ENCODE measurements at regions not wholly inside any gene's neighbourhood (a gene's known extent, or its start where the extent isn't known, plus 50 kb on each side); places are given as distances from the start of the nearest gene placed in this dataset.

GRCh38 chr13:74769333-74769732 is 635.1 kb upstream of the KLF12 start:
- Histone ChIP-seq H2AFZ (ENCODE audit: low read length) (no peak overlapping the region), H3K4me1 (ENCODE audit: low read length) (no peaks in the 10 kb centered on the region), H4K20me1 (ENCODE audit: insufficient read depth, low read length) (no peaks in the 10 kb centered on the region), H3K36me3 (replicated peaks; ENCODE audit: insufficient read depth, low read length) (no peaks in the 10 kb centered on the region), H3K79me2 (ENCODE audit: low read length) (no peaks in the 10 kb centered on the region), H3K27ac (ENCODE audit: low read length) (no peak overlapping the region), H3K4me2 (ENCODE audit: low read depth, low read length) (no peak overlapping the region), H3F3A (ENCODE audit: insufficient read depth, low read length) (no peaks in the 10 kb centered on the region), H3K9ac (ENCODE audit: low read length) (no peak overlapping the region), H3K27me3 (replicated peaks; ENCODE audit: insufficient read depth, low read length) (no peaks in the 10 kb centered on the region), H3K4me3 (ENCODE audit: low read length) (no peak overlapping the region), H3K9me2 (replicated peaks; ENCODE audit: insufficient read depth, low read length) (no peaks in the 10 kb centered on the region), H3K9me3 (replicated peaks; ENCODE audit: insufficient read depth, low read length) (no peaks in the 10 kb centered on the region)
- no peak for TF ChIP-seq EZH2phosphoT487 (IDR thresholded peaks at IDR 0.05; ENCODE audit: low read length)
- TF ChIP-seq, protein P1, sequence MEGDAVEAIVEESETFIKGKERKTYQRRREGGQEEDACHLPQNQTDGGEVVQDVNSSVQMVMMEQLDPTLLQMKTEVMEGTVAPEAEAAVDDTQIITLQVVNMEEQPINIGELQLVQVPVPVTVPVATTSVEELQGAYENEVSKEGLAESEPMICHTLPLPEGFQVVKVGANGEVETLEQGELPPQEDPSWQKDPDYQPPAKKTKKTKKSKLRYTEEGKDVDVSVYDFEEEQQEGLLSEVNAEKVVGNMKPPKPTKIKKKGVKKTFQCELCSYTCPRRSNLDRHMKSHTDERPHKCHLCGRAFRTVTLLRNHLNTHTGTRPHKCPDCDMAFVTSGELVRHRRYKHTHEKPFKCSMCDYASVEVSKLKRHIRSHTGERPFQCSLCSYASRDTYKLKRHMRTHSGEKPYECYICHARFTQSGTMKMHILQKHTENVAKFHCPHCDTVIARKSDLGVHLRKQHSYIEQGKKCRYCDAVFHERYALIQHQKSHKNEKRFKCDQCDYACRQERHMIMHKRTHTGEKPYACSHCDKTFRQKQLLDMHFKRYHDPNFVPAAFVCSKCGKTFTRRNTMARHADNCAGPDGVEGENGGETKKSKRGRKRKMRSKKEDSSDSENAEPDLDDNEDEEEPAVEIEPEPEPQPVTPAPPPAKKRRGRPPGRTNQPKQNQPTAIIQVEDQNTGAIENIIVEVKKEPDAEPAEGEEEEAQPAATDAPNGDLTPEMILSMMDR (IDR thresholded peaks at IDR 0.05; ENCODE audit: low read length) = no peak
- TF ChIP-seq EZH2 (optimal IDR thresholded peaks at IDR 0.05; ENCODE audit: low read depth, low read length) = no peak
- no peak for DNase-seq

- H4K20me1 ChIP-seq (ENCODE audit: insufficient read depth, low read length) = no peaks in the 10 kb centered on the region
- no peak overlapping the region for H3K9ac ChIP-seq (ENCODE audit: low read length)
- no peak overlapping the region for H3K4me3 ChIP-seq (ENCODE audit: low read length)
- no peaks in the 10 kb centered on the region for H3K79me2 ChIP-seq (ENCODE audit: low read length)
- H3K27ac ChIP-seq (ENCODE audit: low read length) = no peak overlapping the region
- H3K9me3 ChIP-seq (replicated peaks; ENCODE audit: insufficient read depth, low read length) = no peaks in the 10 kb centered on the region
- H3K27me3 ChIP-seq (replicated peaks; ENCODE audit: insufficient read depth, low read length) = no peaks in the 10 kb centered on the region
- TF ChIP-seq EZH2 (optimal IDR thresholded peaks at IDR 0.05; ENCODE audit: low read depth, low read length) (no peak), EZH2phosphoT487 (IDR thresholded peaks at IDR 0.05; ENCODE audit: low read length) (no peak)
- TF ChIP-seq, protein P1 (IDR thresholded peaks at IDR 0.05; ENCODE audit: low read length) = no peak
- H2AFZ ChIP-seq (ENCODE audit: low read length) = no peak overlapping the region
- no peaks in the 10 kb centered on the region for H3K36me3 ChIP-seq (replicated peaks; ENCODE audit: insufficient read depth, low read length)
- no peak overlapping the region for H3K4me2 ChIP-seq (ENCODE audit: low read depth, low read length)
- no peaks in the 10 kb centered on the region for H3K9me2 ChIP-seq (replicated peaks; ENCODE audit: insufficient read depth, low read length)
- no peak for DNase-seq
- H3K4me1 ChIP-seq (ENCODE audit: low read length) = no peaks in the 10 kb centered on the region
- no peaks in the 10 kb centered on the region for H3F3A ChIP-seq (ENCODE audit: insufficient read depth, low read length)
Observed at GRCh38 chr13:74768521-74769085, 634.4 kb upstream of the KLF12 start.

GRCh38 chr13:74767050-74767449 is 632.8 kb upstream of the KLF12 start:
- no peak overlapping the region for H3K4me3 ChIP-seq (ENCODE audit: low read length)
- no peaks in the 10 kb centered on the region for H4K20me1 ChIP-seq (ENCODE audit: insufficient read depth, low read length)
- no peaks in the 10 kb centered on the region for H3F3A ChIP-seq (ENCODE audit: insufficient read depth, low read length)
- TF ChIP-seq EZH2 (optimal IDR thresholded peaks at IDR 0.05; ENCODE audit: low read depth, low read length) = no peak
- TF ChIP-seq, protein P1 (IDR thresholded peaks at IDR 0.05; ENCODE audit: low read length) = no peak
- TF ChIP-seq EZH2phosphoT487 (IDR thresholded peaks at IDR 0.05; ENCODE audit: low read length) = no peak
- H3K36me3 ChIP-seq (replicated peaks; ENCODE audit: insufficient read depth, low read length) = no peaks in the 10 kb centered on the region
- DNase-seq = no peak
- H3K4me1 ChIP-seq (ENCODE audit: low read length) = no peaks in the 10 kb centered on the region
- H3K27me3 ChIP-seq (replicated peaks; ENCODE audit: insufficient read depth, low read length) = no peaks in the 10 kb centered on the region
- H3K79me2 ChIP-seq (ENCODE audit: low read length) = no peaks in the 10 kb centered on the region
- no peak overlapping the region for H3K27ac ChIP-seq (ENCODE audit: low read length)
- H3K4me2 ChIP-seq (ENCODE audit: low read depth, low read length) = no peak overlapping the region
- H2AFZ ChIP-seq (ENCODE audit: low read length) = no peak overlapping the region
- H3K9ac ChIP-seq (ENCODE audit: low read length) = no peak overlapping the region
- no peaks in the 10 kb centered on the region for H3K9me3 ChIP-seq (replicated peaks; ENCODE audit: insufficient read depth, low read length)
- H3K9me2 ChIP-seq (replicated peaks; ENCODE audit: insufficient read depth, low read length) = no peaks in the 10 kb centered on the region
